Neural progenitor cell (in vitro differentiated cells): ENCODE measurements at regions not wholly inside any gene's neighbourhood (a gene's known extent, or its start where the extent isn't known, plus 50 kb on each side); places are given as distances from the start of the nearest gene placed in this dataset.

Source experiments
- DNase-seq: peaks from one replicate; pipeline ENCODE4 v3.0.0-alpha.2; 2016; ENCODE audit warnings: low spot score
- H2AFZ ChIP-seq: fragments of 200-600 bp; sonication (generic); replicated peaks from 2 replicates; pipeline ENCODE4 v1.6.1; 2016; ENCODE audit warnings: antibody characterized with exemption
- H3F3A ChIP-seq: fragments of 200-600 bp; sonication (generic); 2 replicates; pipeline ENCODE4 v1.6.1; 2016; ENCODE audit warnings: antibody characterized with exemption, low read depth
- H3K27ac ChIP-seq: fragments of 200-600 bp; sonication (generic); 2 replicates; pipeline ENCODE4 v1.5.1; 2016; ENCODE audit warnings: mild to moderate bottlenecking
- H3K27me3 ChIP-seq: fragments of 200-600 bp; sonication (generic); 2 replicates; pipeline ENCODE4 v1.6.1; 2016; ENCODE audit warnings: mild to moderate bottlenecking, moderate library complexity
- H3K36me3 ChIP-seq: fragments of 200-600 bp; sonication (generic); 2 replicates; pipeline ENCODE4 v1.5.1; 2016
- H3K4me1 ChIP-seq: fragments of 200-600 bp; sonication (generic); 2 replicates; pipeline ENCODE4 v1.6.1; 2016; ENCODE audit warnings: mixed run types
- H3K4me2 ChIP-seq: fragments of 200-600 bp; sonication (generic); 2 replicates; pipeline ENCODE4 v1.6.1; 2016
- H3K4me3 ChIP-seq: fragments of 200-600 bp; sonication (generic); 2 replicates; pipeline ENCODE4 v1.5.1; 2016
- H3K79me2 ChIP-seq: fragments of 200-600 bp; sonication (generic); 2 replicates; pipeline ENCODE4 v1.6.1; 2016; ENCODE audit warnings: low read depth
- H3K9ac ChIP-seq: fragments of 200-600 bp; sonication (generic); 2 replicates; pipeline ENCODE4 v1.6.1; 2016
- H3K9me3 ChIP-seq: fragments of 200-600 bp; sonication (generic); 2 replicates; pipeline ENCODE4 v1.5.1; 2016; ENCODE audit warnings: low read depth
- H4K20me1 ChIP-seq: fragments of 200-600 bp; sonication (generic); 2 replicates; pipeline ENCODE4 v1.6.1; 2016; ENCODE audit warnings: low read depth
- H3K27ac Mint-ChIP-seq: 3 replicates; pipeline ENCODE4 v1.8.0; 2021; ENCODE audit warnings: mixed read lengths
- H3K27me3 Mint-ChIP-seq: 2 replicates; pipeline ENCODE4 v1.8.0; 2022; ENCODE audit warnings: low read depth, mild to moderate bottlenecking, inconsistent platforms, moderate library complexity, mixed read lengths; ENCODE audit not compliant: insufficient read depth
- H3K36me3 Mint-ChIP-seq: 3 replicates; pipeline ENCODE4 v1.8.0; 2021; ENCODE audit warnings: mixed read lengths
- H3K4me1 Mint-ChIP-seq: 3 replicates; pipeline ENCODE4 v1.8.0; 2021; ENCODE audit warnings: mixed read lengths
- H3K4me3 Mint-ChIP-seq: 3 replicates; pipeline ENCODE4 v1.8.0; 2021; ENCODE audit warnings: mild to moderate bottlenecking, moderate library complexity, mixed read lengths
- H3K9me3 Mint-ChIP-seq: 3 replicates; pipeline ENCODE4 v1.8.0; 2020; ENCODE audit warnings: mixed read lengths
- CTCF ChIP-seq: fragments of 200-600 bp; sonication (generic); IDR thresholded peaks from 2 replicates; pipeline ENCODE4 v1.5.1; 2017; ENCODE audit warnings: antibody characterized with exemption, mild to moderate bottlenecking
- EZH2 ChIP-seq: fragments of 200-600 bp; sonication (generic); IDR thresholded peaks from 2 replicates; pipeline ENCODE4 v1.6.1; 2017; ENCODE audit warnings: antibody characterized with exemption, mild to moderate bottlenecking, moderate library complexity
- EZH2phosphoT487 ChIP-seq: fragments of 200-600 bp; sonication (generic); IDR thresholded peaks from 2 replicates; pipeline ENCODE4 v1.6.1; 2017; ENCODE audit warnings: antibody characterized with exemption

GRCh38 chr11:106413222-106413621 lies 335.8 kb downstream of the AASDHPPT start:
- Histone ChIP-seq H4K20me1 (no peaks in the 10 kb centered on the region), H3K4me3 (no peak overlapping the region), H2AFZ (no peak overlapping the region), H3K27me3 (no peaks in the 10 kb centered on the region), H3K4me2 (no peak overlapping the region), H3K36me3 (no peaks in the 10 kb centered on the region), H3K79me2 (no peaks in the 10 kb centered on the region), H3K9ac (no peak overlapping the region), H3K4me1 (no peaks in the 10 kb centered on the region), H3F3A (no peaks in the 10 kb centered on the region), H3K27ac (no peak overlapping the region), H3K9me3 (no peaks in the 10 kb centered on the region)
- no peak for TF ChIP-seq EZH2phosphoT487
- TF ChIP-seq CTCF: no peak
- no peak for TF ChIP-seq EZH2
- H3K36me3 Mint-ChIP-seq: no peaks in the 10 kb centered on the region
- H3K27me3 Mint-ChIP-seq: no peaks in the 10 kb centered on the region
- no peaks in the 10 kb centered on the region for H3K9me3 Mint-ChIP-seq
- no peaks in the 10 kb centered on the region for H3K4me1 Mint-ChIP-seq
- no peak for DNase-seq
- no peak overlapping the region for H3K27ac Mint-ChIP-seq
- H3K4me3 Mint-ChIP-seq: no peak overlapping the region

- no peaks in the 10 kb centered on the region for H3K36me3 Mint-ChIP-seq
- no peaks in the 10 kb centered on the region for H3K36me3 ChIP-seq
- H3K4me1 Mint-ChIP-seq: no peaks in the 10 kb centered on the region
- H3K4me1 ChIP-seq: no peaks in the 10 kb centered on the region
- no peaks in the 10 kb centered on the region for H4K20me1 ChIP-seq
- no peaks in the 10 kb centered on the region for H3K9me3 Mint-ChIP-seq
- no peaks in the 10 kb centered on the region for H3K9me3 ChIP-seq
- H3K27ac Mint-ChIP-seq: no peak overlapping the region
- H3K27ac ChIP-seq: no peak overlapping the region
- no peak overlapping the region for H2AFZ ChIP-seq
- H3F3A ChIP-seq: no peaks in the 10 kb centered on the region
- no peak for DNase-seq
- no peak overlapping the region for H3K4me3 ChIP-seq
- no peaks in the 10 kb centered on the region for H3K27me3 ChIP-seq
- no peak overlapping the region for H3K4me2 ChIP-seq
- no peak for TF ChIP-seq EZH2
- peak; percentile 23 for TF ChIP-seq CTCF
- no peak overlapping the region for H3K4me3 Mint-ChIP-seq
- H3K79me2 ChIP-seq: no peaks in the 10 kb centered on the region
- no peak overlapping the region for H3K9ac ChIP-seq
- peaks cover 3% of the 10 kb centered on the region for H3K27me3 Mint-ChIP-seq
These were observed 338.0 kb downstream of the AASDHPPT start for GRCh38 chr11:106415510-106415909.

- no peaks in the 10 kb centered on the region for H3K9me3 Mint-ChIP-seq
- H3K4me1 Mint-ChIP-seq: peaks cover 5% of the 10 kb centered on the region
- Histone ChIP-seq H3K79me2 (no peaks in the 10 kb centered on the region), H4K20me1 (no peaks in the 10 kb centered on the region), H3K4me3 (no peak overlapping the region), H3F3A (no peaks in the 10 kb centered on the region), H3K27me3 (no peaks in the 10 kb centered on the region), H3K9me3 (no peaks in the 10 kb centered on the region), H3K9ac (no peak overlapping the region), H3K4me2 (no peak overlapping the region), H3K36me3 (no peaks in the 10 kb centered on the region), H3K4me1 (peaks cover 4% of the 10 kb centered on the region), H3K27ac (no peak overlapping the region), H2AFZ (no peak overlapping the region)
- H3K36me3 Mint-ChIP-seq: no peaks in the 10 kb centered on the region
- no peak for DNase-seq
- H3K4me3 Mint-ChIP-seq: no peak overlapping the region
- no peak for TF ChIP-seq EZH2
- no peak for TF ChIP-seq CTCF
- TF ChIP-seq EZH2phosphoT487: no peak
- H3K27me3 Mint-ChIP-seq: peaks cover 5% of the 10 kb centered on the region
- H3K27ac Mint-ChIP-seq: no peak overlapping the region
These were observed 341.3 kb downstream of the AASDHPPT start for GRCh38 chr11:106418791-106419190.
